LoVo (cell line): ENCODE measurements at regions not wholly inside any gene's neighbourhood (a gene's known extent, or its start where the extent isn't known, plus 50 kb on each side); places are given as distances from the start of the nearest gene placed in this dataset.
"Not testable (repeated sequence)": the region's sequence is repeated elsewhere in the genome, so short reads cannot be mapped to it uniquely, and the experiment has no call there.

Experiments
- DNase-seq: peaks from one replicate; pipeline ENCODE4 v3.0.0-alpha.2; 2016; ENCODE audit warnings: low spot score

DNA sequence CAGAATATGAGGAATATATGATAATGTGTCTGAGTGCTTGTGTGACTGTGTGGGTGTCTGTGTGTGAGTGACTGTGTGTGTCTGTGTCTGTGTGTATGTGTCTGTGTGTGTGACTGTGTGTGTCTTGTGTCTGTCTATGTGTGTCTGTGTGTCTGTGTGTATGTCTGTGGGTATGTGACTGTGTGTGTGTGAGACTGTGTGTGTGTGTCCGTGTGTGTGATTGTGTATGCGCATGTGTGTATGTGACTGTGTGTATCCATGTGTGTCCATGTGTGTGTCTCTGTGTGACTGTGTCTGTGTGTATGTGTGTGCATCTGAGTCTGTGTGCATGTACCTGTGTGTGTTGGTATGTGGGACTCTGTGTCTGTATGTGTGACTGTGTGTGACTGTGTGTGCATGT lies 1361.2 kb upstream of the TMEM132C start:
- DNase-seq: no peak

GRCh38 chr12:126907900-126908764 lies 1358.8 kb upstream of the TMEM132C start:
- DNase-seq: no peak

- DNase-seq: no peak
These were observed 1358.2 kb upstream of the TMEM132C start for GRCh38 chr12:126908765-126909142.

DNA sequence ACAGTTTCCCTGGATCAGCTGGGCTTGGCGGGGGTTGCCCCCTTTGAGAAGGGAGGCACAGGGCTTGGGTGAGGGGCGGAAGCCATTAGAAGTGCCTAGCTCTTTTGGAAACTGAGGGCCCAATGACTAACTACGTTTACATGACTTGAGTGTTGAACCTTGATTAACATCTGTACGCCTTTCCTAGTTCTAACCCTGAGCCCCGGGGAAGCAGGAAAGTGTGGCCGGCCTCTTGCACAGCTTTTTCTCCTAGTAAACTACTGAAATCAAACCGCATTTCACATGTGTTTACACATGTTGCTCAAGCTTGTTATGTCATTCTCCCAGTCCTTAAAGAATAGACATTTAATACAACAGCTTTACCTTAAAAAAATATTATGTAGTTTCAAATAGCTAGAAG lies 1356.4 kb upstream of the TMEM132C start:
- no peak for DNase-seq

DNA sequence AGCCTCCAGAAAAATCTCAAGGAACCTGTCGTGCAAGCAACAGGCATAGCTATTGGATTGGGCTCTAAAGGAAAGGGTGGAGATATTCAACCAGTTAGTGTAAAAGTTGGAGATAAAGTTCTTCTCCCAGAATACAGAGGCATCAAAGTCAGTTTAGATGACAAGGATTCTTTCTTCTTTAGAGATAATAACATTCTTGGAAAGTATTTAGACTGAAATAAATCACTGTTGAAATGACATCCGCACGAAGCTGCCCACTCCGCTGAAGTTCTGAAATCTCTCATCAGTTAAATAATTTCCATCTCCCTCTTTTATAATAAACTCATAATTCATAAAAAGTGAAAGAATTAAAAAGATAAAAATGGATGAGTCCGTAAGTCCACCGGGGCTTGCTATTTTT lies 1354.9 kb upstream of the TMEM132C start:
- DNase-seq: no peak

DNA sequence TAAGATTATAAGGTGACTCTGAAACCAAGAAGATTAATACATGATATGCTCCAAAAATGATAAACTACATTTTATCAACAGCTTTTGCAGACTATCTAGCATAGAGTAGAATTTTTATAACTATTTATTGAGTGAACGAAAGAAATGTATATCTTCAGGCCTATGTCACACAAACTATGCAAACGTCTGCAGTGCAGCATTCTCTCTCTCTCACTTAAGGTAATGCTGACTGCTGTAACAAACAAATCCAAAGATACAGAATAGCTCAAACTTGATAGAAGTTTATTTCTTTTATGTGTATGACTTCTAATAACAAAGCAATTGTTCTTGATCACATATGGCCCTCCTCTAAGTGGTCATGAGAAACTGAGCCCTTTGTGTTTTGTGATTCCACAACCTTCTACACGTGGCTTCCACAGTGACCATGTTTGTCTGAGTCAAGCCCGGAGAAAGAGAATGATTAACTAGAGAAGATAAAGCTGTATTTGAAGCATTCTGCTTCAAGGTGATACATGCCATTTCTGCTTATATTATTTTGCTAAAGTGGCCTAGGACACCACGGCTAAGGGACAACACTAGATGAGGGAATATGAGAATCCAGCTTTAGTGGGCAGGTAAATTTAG lies 1352.7 kb upstream of the TMEM132C start:
- DNase-seq: no peak

GRCh38 chr12:126915309-126915708 lies 1351.7 kb upstream of the TMEM132C start:
- DNase-seq: no peak

GRCh38 chr12:126926023-126926594 lies 1340.9 kb upstream of the TMEM132C start:
- DNase-seq: no peak

GRCh38 chr12:126930234-126930633 lies 1336.7 kb upstream of the TMEM132C start:
- no peak for DNase-seq

GRCh38 chr12:126932156-126932555 lies 1334.8 kb upstream of the TMEM132C start:
- no peak for DNase-seq

DNA sequence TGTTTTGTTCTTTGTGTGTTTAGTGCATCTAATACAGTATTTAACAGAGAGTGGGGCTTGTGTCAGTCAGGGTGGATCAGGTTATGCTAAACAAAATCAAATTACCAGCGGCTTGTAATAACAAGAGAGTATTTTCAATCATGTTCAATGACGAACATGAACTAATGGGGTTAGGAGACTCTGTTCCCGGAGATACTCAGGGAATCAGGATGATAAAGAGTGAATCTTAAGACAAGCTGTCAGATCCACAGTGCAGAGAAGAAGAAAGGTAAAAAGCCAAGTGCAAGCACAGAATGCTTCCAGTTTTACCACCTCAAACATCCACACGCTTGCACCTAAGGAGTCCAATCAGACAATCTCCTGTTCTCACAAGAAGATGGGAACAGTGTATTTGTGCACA lies 1331.5 kb upstream of the TMEM132C start:
- no peak for DNase-seq

DNA sequence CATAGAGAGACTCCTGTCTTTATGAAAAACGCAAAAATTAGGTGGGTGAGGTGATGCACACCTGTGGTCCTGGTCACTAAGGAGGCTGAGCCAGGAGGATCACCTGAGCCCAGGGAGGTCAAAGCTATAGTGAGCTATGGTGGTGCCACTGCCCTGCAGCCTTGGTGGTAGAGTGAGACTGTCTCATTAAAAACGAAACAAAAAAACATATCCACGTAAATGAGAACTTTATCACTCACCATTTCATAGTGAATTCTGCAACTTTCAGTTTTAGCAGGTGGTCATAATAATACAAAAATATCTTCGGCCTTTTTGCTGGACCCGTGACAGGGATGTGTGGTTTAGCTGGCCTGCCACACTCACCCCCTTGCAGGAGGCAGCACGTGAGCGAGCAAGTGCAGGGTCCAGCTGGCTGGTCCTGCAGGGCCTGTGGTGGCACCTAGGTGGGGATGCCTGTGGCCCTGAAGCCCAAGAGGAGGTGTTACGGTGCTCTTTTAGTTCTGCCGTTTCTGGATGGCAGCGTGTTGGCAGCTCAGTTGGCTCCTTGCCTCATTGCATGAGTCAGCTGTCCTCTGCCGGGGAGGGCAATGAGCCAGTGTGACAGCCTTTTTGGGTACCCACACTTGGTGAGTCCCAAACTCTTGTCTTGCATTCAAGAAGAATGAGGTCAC lies 1330.7 kb upstream of the TMEM132C start:
- peak; percentile 54 for DNase-seq

DNA sequence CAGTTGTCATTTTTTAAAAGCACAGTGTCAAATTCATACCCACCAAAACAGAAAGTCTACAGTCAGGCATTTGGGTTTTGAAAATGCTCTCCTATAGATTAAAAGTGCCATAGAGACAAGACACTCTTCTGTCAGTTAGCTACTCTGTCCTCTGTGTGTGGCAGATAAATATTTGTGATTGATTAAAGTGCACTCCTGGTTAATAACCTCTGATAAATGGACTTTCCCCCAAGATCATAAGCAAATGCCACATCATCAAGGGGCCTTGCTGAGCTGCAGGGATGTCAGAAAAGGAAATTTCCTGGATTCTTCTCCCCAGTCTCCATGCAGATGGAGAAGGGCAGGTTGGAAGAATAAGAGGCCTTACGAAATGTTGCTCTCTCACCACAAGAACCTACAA lies 1329.5 kb upstream of the TMEM132C start:
- DNase-seq: no peak

GRCh38 chr12:126944684-126945083 lies 1322.3 kb upstream of the TMEM132C start:
- DNase-seq: no peak

DNA sequence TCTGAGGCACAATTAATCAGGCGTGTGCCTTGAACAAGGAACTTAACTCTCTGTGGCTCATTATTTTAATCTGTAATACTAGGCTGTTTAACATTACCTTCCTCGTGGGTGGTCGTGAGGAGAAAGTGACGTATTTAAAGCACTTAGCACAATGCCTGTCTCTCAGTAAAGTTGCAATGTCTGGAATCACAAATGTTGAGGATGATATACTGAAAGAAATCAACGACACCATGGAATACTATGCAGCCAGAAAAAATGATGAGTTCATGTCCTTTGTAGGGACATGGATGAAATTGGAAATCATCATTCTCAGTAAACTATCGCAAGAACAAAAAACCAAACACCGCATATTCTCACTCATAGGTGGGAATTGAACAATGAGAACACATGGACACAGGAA lies 1320.0 kb upstream of the TMEM132C start:
- DNase-seq: not testable (repeated sequence)

DNA sequence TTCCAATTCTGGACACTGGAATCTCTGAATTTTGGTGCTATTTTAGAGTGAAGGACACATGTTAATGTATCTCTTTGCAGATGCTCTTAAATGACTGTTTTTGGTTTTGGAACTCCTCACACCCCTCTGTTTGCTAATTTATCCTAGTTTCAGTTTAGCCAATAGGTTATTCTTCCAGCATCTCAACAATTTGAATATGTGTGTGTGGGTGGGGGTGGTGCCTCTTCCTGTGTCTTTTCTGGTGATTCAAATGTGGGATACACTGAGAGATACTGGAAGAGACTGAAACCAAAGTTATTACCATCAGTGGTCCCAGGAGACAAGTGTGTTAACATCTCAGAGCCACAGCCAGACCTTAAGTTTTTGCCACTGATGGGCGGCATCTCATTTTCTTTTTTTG lies 1317.4 kb upstream of the TMEM132C start:
- DNase-seq: no peak

DNA sequence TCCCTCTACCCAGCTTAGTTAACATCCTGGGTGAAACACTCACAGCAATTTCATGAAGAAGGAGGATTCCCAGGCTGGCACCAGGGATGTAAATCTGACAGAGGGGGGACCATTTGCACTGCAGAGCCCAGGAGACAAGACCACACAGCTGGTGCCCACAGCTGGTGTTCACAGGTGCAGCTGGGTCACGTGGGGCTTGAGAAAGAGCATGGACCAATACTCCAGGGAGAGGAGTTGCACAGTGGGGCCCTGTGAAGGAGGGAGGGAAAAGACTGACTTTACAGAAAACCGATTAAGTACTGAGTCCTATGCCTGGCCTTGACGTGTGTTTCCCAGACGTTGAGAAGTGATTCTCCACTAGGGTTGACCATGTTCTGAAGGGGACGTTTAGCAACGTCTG lies 1316.7 kb upstream of the TMEM132C start:
- no peak for DNase-seq

DNA sequence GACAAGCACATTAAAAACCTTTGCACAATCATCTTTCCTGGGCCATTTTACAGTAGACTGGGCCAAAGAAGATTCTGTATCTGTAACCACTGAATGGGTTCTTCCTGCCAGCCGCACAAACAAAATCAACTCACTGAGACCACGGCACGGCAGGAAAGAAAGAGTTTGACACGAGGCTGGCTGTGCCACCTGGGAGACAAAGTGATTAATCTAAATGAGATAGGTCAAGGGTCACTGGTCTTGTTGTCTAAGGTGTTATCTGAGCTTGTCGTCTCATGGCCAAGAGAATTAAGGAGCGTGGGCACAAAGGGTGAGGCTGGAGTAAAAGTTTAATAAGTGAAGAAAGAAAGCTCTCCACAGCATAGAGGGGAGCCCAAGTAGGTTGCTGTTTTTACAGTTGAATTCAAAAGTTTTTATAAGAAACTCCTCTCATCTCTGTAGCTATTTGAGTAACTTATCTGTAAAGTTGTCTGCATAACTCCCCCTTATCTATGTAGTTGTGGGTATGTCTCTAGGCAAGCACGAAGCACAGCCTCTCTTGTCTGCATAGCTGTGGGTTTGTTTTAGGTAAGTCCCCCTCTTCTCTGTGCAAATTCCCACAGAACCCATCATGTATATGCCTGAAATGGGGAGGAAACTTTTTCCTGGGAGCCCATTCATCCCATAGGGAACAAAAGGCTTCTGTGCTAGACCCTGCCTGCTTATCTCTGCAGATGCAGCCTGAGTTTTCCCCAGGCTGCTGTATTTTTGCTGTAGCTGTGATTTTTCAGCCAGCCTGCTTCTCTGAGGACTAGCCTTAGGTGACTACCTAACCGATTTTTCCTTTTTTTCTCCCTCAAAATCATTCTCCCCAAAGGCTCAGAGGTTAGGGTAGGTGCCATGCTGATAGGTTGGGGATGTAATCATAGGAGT lies 1314.6 kb upstream of the TMEM132C start:
- no peak for DNase-seq

DNA sequence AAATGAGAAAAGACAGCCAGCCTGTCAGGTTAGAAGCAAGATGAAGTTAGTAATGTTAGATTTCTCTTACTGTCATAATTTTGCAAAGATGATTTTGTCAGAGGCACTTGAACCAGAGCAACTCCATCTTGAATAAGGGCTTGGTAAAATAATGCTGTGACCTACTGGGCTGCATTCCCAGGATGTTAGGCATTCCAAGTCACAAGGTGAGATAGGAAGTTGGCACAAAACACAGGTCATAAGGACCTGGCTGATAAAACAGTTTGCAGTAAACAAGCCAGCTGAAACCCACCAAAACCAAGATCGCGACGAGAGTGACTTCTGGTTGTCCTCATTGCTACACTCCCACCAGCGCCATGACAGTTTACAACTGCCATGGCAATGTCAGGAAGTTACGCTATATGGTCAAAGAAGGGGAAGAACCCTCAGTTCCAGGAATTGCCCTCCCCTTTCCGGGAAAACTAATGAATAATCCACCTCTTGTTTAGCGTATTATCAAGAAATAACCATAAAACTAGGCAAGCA lies 1313.5 kb upstream of the TMEM132C start:
- DNase-seq: no peak

DNA sequence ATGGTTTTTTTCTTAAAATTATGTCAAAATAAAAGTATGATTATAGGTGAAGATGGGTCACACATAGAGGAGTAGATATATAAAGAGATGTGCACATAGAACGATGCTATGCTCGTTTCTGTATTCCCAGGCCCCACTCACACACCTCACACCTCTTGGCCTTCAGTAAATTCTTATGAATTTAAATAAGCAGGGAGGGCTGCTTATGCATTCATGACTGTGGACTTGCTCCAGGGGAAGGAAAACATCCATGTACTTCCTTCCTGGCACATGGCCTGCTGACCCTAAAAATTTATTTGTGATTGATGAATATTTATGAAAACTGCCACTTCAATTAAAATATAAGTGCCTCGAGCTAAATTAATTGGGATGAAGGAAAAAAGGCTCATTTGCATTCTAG lies 1306.7 kb upstream of the TMEM132C start:
- DNase-seq: no peak

- no peak for DNase-seq
These were observed 1306.3 kb upstream of the TMEM132C start for GRCh38 chr12:126960709-126961108.

DNA sequence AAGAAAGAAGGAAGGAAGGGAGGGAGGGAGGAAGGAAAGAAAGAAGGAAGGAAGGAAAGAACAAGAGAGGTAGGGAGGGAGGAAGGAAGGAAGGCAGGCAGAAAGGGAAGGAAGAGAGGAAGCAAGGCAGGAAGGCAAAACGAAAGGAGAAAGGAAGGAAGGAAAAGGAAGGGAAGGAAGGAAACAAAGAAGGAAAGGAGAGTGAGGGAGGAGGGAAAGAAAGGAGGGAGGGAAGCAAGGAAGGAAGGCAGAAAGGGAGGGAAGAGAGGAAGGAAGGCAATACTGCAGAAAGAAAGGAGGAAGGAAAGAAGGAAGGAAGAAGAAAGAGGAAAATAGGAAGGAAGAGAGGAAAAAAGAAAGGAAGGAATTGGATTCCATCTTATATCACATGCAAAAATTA lies 1303.1 kb upstream of the TMEM132C start:
- DNase-seq: no peak
